Suppressor macrophage treated with lipopolysaccharide for 1 hour (primary cell): ENCODE measurements at regions not wholly inside any gene's neighbourhood (a gene's known extent, or its start where the extent isn't known, plus 50 kb on each side); places are given as distances from the start of the nearest gene placed in this dataset.
"Not testable (repeated sequence)": the region's sequence is repeated elsewhere in the genome, so short reads cannot be mapped to it uniquely, and the experiment has no call there.

ENCODE experiments used
- DNase-seq, 3 donors: peaks; one replicate each; pipeline ENCODE4 v3.0.0-alpha.2; 2020 to 2022

GRCh38 chr11:69869311-69869939, 50.2 kb upstream of the FGF3 start:
- no peak for DNase-seq

GRCh38 chr11:69870766-69871165, 51.5 kb upstream of the FGF3 start:
- DNase-seq = no peak

- no peak for DNase-seq
These were observed 54.2 kb upstream of the FGF3 start for GRCh38 chr11:69873166-69874077.

GRCh38 chr11:69874178-69874983, 55.2 kb upstream of the FGF3 start:
- DNase-seq = no peak

- DNase-seq = no peak
These were observed 55.9 kb upstream of the FGF3 start for GRCh38 chr11:69874984-69875624.

GRCh38 chr11:69876013-69876412, 56.8 kb upstream of the FGF3 start:
- DNase-seq = no peak

GRCh38 chr11:69877235-69877634, 58.0 kb upstream of the FGF3 start:
- DNase-seq = no peak

GRCh38 chr11:69877704-69878103, 58.5 kb upstream of the FGF3 start:
- not testable (repeated sequence) for DNase-seq

- DNase-seq = no peak
These were observed 59.1 kb upstream of the FGF3 start for GRCh38 chr11:69878144-69878883.

GRCh38 chr11:69878927-69879728, 59.9 kb upstream of the FGF3 start:
- no peak for DNase-seq

GRCh38 chr11:69879729-69880005, 60.5 kb upstream of the FGF3 start:
- DNase-seq = no peak

GRCh38 chr11:69880041-69880825, 61.0 kb upstream of the FGF3 start:
- DNase-seq = no peak

GRCh38 chr11:69880826-69881445, 61.7 kb upstream of the FGF3 start:
- no peak for DNase-seq

GRCh38 chr11:69881467-69882269, 62.5 kb upstream of the FGF3 start:
- no peak for DNase-seq

- no peak for DNase-seq
These were observed 63.0 kb upstream of the FGF3 start for GRCh38 chr11:69882270-69882608.

- DNase-seq = no peak
These were observed 64.4 kb upstream of the FGF3 start for GRCh38 chr11:69883292-69884255.

GRCh38 chr11:69884286-69884685, 65.1 kb upstream of the FGF3 start:
- DNase-seq = no peak

- no peak for DNase-seq
These were observed 65.5 kb upstream of the FGF3 start for GRCh38 chr11:69884751-69885150.
